Kidney glomerular epithelial cell (primary cell): ENCODE measurements at regions not wholly inside any gene's neighbourhood (a gene's known extent, or its start where the extent isn't known, plus 50 kb on each side); places are given as distances from the start of the nearest gene placed in this dataset.
A peak's percentile ranks its signal among the peaks of the same experiment; 100 is the strongest.

Experiments
- DNase-seq: peaks from one replicate; lab custom pipeline; 2025; lab: John Stamatoyannopoulos, UW

GRCh38 chr6:167674486-167674885 is 152.2 kb upstream of the AFDN start:
- DNase-seq = no peak

GRCh38 chr6:167676000-167676665 is 150.6 kb upstream of the AFDN start:
- no peak for DNase-seq

GRCh38 chr6:167676666-167677421 is 149.9 kb upstream of the AFDN start:
- DNase-seq = no peak

GRCh38 chr6:167677422-167677789 is 149.3 kb upstream of the AFDN start:
- DNase-seq = no peak

- no peak for DNase-seq
Measured at GRCh38 chr6:167678102-167679101, 148.3 kb upstream of the AFDN start.

GRCh38 chr6:167679122-167679736 is 147.5 kb upstream of the AFDN start:
- DNase-seq = no peak

GRCh38 chr6:167679790-167680604 is 146.7 kb upstream of the AFDN start:
- no peak for DNase-seq

GRCh38 chr6:167680605-167681149 is 146.0 kb upstream of the AFDN start:
- DNase-seq = no peak

GRCh38 chr6:167682125-167682524 is 144.6 kb upstream of the AFDN start:
- DNase-seq = no peak

- DNase-seq = no peak
Measured at GRCh38 chr6:167682546-167683027, 144.1 kb upstream of the AFDN start.

GRCh38 chr6:167683028-167683862 is 143.5 kb upstream of the AFDN start:
- DNase-seq = peak; percentile 82

GRCh38 chr6:167684276-167685104 is 142.2 kb upstream of the AFDN start:
- DNase-seq = no peak

- DNase-seq = peak; percentile 24
Measured at GRCh38 chr6:167685654-167686053, 141.1 kb upstream of the AFDN start.

GRCh38 chr6:167686204-167686893 is 140.4 kb upstream of the AFDN start:
- DNase-seq = no peak

- DNase-seq = no peak
Measured at GRCh38 chr6:167687116-167687725, 139.5 kb upstream of the AFDN start.

- no peak for DNase-seq
Measured at GRCh38 chr6:167688123-167688522, 138.6 kb upstream of the AFDN start.

GRCh38 chr6:167689278-167689677 is 137.4 kb upstream of the AFDN start:
- no peak for DNase-seq

GRCh38 chr6:167689751-167690150 is 137.0 kb upstream of the AFDN start:
- DNase-seq = no peak
